ENCODE measurements at regions not wholly inside any gene's neighbourhood (a gene's known extent, or its start where the extent isn't known, plus 50 kb on each side); places are given as distances from the start of the nearest gene placed in this dataset.
"Not testable (repeated sequence)": the region's sequence is repeated elsewhere in the genome, so short reads cannot be mapped to it uniquely, and the experiment has no call there.

- peaks cover 41% of the 10 kb centered on the region for H3K9me3 Mint-ChIP-seq
- DNase-seq (ENCODE audit: low spot score), result no peak
- H3K27me3 Mint-ChIP-seq (ENCODE audit: low read depth), result no peaks in the 10 kb centered on the region; the same call in 1 of the 2 replicates
- no peak for ATAC-seq
- peaks cover 29% of the 10 kb centered on the region for H3K36me3 Mint-ChIP-seq
- POLR2A ChIA-PET, result no interaction called here
- H3K4me3 Mint-ChIP-seq, result no peak overlapping the region
- CTCF ChIA-PET, result no interaction called here
- no peaks in the 10 kb centered on the region for H3K4me1 Mint-ChIP-seq
- H3K27ac Mint-ChIP-seq, result no peak overlapping the region
- TF ChIP-seq HMGXB4 (CRISPR knock-in tag; IDR thresholded peaks at IDR 0.05) (no peak), NFE2L1 (CRISPR knock-in tag; IDR thresholded peaks at IDR 0.05) (no peak), SP1 (CRISPR knock-in tag; conservative IDR thresholded peaks at IDR 0.05) (no peak), ZBTB21 (CRISPR knock-in tag; IDR thresholded peaks at IDR 0.05; ENCODE audit: borderline replicate concordance) (no peak), PRRX2 (CRISPR knock-in tag; IDR thresholded peaks at IDR 0.05) (no peak), NR2C2 (CRISPR knock-in tag; IDR thresholded peaks at IDR 0.05) (no peak), OVOL2 (CRISPR knock-in tag; IDR thresholded peaks at IDR 0.05; ENCODE audit: borderline replicate concordance) (no peak), E2F5 (CRISPR knock-in tag; IDR thresholded peaks at IDR 0.05) (no peak), ZNF121 (CRISPR knock-in tag; IDR thresholded peaks at IDR 0.05) (no peak), MAX (CRISPR knock-in tag; IDR thresholded peaks at IDR 0.05) (no peak), ZNF317 (CRISPR knock-in tag; IDR thresholded peaks at IDR 0.05; ENCODE audit: borderline replicate concordance, low read depth) (no peak), JAZF1 (CRISPR knock-in tag; IDR thresholded peaks at IDR 0.05) (no peak), SMAD3 (CRISPR knock-in tag; IDR thresholded peaks at IDR 0.05; ENCODE audit: borderline replicate concordance) (no peak), ZNF281 (CRISPR knock-in tag; IDR thresholded peaks at IDR 0.05) (no peak), ZSCAN18 (CRISPR knock-in tag; IDR thresholded peaks at IDR 0.05) (no peak), MXD4 (CRISPR knock-in tag; IDR thresholded peaks at IDR 0.05; ENCODE audit: borderline replicate concordance) (no peak), GTF2I (CRISPR knock-in tag; conservative IDR thresholded peaks at IDR 0.05) (no peak), TEAD1 (CRISPR knock-in tag; IDR thresholded peaks at IDR 0.05) (no peak), USF2 (CRISPR knock-in tag; IDR thresholded peaks at IDR 0.05) (no peak)
Observed at GRCh38 chr5:85656050-85656449, 961.7 kb upstream of the COX7C start.

- H3K27ac Mint-ChIP-seq; H3K4me3 Mint-ChIP-seq; H3K4me1 Mint-ChIP-seq; ATAC-seq; CTCF ChIA-PET; POLR2A ChIA-PET; H3K27me3 Mint-ChIP-seq (ENCODE audit: low read depth); DNase-seq (ENCODE audit: low spot score): not testable (repeated sequence)
- peaks cover 39% of the 10 kb centered on the region for H3K36me3 Mint-ChIP-seq
- peaks cover 53% of the 10 kb centered on the region for H3K9me3 Mint-ChIP-seq
- TF ChIP-seq HMGA2 (CRISPR knock-in tag; IDR thresholded peaks at IDR 0.05), result 0 out of 2 replicates have a peak, but pooled peaks have one; percentile 11
Observed at GRCh38 chr5:85657328-85657727, 960.4 kb upstream of the COX7C start.

- H3K27me3 Mint-ChIP-seq (ENCODE audit: low read depth); DNase-seq (ENCODE audit: low spot score); POLR2A ChIA-PET; CTCF ChIA-PET; H3K4me1 Mint-ChIP-seq: not testable (repeated sequence)
- peak overlapping the region; percentile 52 for H3K4me3 Mint-ChIP-seq
- ATAC-seq, result peak; percentile 86
- H3K36me3 Mint-ChIP-seq, result peaks cover 13% of the 10 kb centered on the region
- H3K27ac Mint-ChIP-seq, result peak overlapping the region; percentile 53; the same call in 1 of the 2 replicates
- H3K9me3 Mint-ChIP-seq, result peaks cover 20% of the 10 kb centered on the region
Observed at GRCh38 chr5:85662969-85663707, 954.6 kb upstream of the COX7C start.
